ENCODE measurements at regions not wholly inside any gene's neighbourhood (a gene's known extent, or its start where the extent isn't known, plus 50 kb on each side); places are given as distances from the start of the nearest gene placed in this dataset.

GRCh38 chr4:160326110-160326509 lies 1223.2 kb downstream of the RAPGEF2 start:
- FAIRE-seq (no peak), DNase-seq (ENCODE audit: low read depth, low spot score) (no peak)
- Histone ChIP-seq H3K9me1 (ENCODE audit: control insufficient read depth, extremely low read depth, insufficient read depth, low read length) (no peaks in the 10 kb centered on the region), H4K20me1 (ENCODE audit: control insufficient read depth, extremely low read depth, insufficient read depth, low read length) (no peaks in the 10 kb centered on the region), H3K36me3 (ENCODE audit: control insufficient read depth in 2 of 2, extremely low read depth in 1 of 2, insufficient read depth in 2 of 2, low read length in 2 of 2) (no peaks in the 10 kb centered on the region), H3K4me2 (ENCODE audit: control insufficient read depth, extremely low read depth, insufficient read depth, low read depth, low read length) (no peak overlapping the region), H3K9me3 (ENCODE audit: control insufficient read depth, low read depth, low read length) (no peaks in the 10 kb centered on the region), H3K4me1 (ENCODE audit: control insufficient read depth, extremely low read depth, insufficient read depth, low read length) (no peaks in the 10 kb centered on the region), H3K9ac (ENCODE audit: control insufficient read depth, extremely low read depth, insufficient read depth, low read length) (no peak overlapping the region), H3K79me2 (ENCODE audit: control insufficient read depth, insufficient read depth, low read length) (no peaks in the 10 kb centered on the region), H3K27ac (ENCODE audit: control insufficient read depth, insufficient read depth, low read length) (no peak overlapping the region), H2AFZ (ENCODE audit: control insufficient read depth, low read length) (no peak overlapping the region), H3K4me3 (ENCODE audit: control insufficient read depth in 2 of 3, extremely low read depth in 1 of 3, insufficient read depth in 2 of 3, low read depth in 1 of 3, low read length in 3 of 3) (no peak overlapping the region), H3K27me3 (ENCODE audit: control insufficient read depth, extremely low read depth, insufficient read depth, low read length) (no peaks in the 10 kb centered on the region)
- no peak for TF ChIP-seq CTCF (optimal IDR thresholded peaks at IDR 0.05 in 1 of 3, IDR thresholded peaks at IDR 0.05 in 1 of 3, conservative IDR thresholded peaks at IDR 0.05 in 1 of 3; ENCODE audit: extremely low read depth in 1 of 3, insufficient read depth in 2 of 3, low read length in 3 of 3)
- no peak for TF ChIP-seq EZH2 (IDR thresholded peaks at IDR 0.05; ENCODE audit: low read length)
- dilution Hi-C loops (cut with MboI; ENCODE audit: extremely low pct_ligation_motif_present, low sequenced_read_pairs): no loop called here

- Histone ChIP-seq H3K79me2 (ENCODE audit: control insufficient read depth, insufficient read depth, low read length) (no peaks in the 10 kb centered on the region), H3K4me3 (ENCODE audit: control insufficient read depth in 2 of 3, extremely low read depth in 1 of 3, insufficient read depth in 2 of 3, low read depth in 1 of 3, low read length in 3 of 3) (no peak overlapping the region), H3K36me3 (ENCODE audit: control insufficient read depth in 2 of 2, extremely low read depth in 1 of 2, insufficient read depth in 2 of 2, low read length in 2 of 2) (no peaks in the 10 kb centered on the region), H3K27me3 (ENCODE audit: control insufficient read depth, extremely low read depth, insufficient read depth, low read length) (no peaks in the 10 kb centered on the region), H3K27ac (ENCODE audit: control insufficient read depth, insufficient read depth, low read length) (no peak overlapping the region), H3K9ac (ENCODE audit: control insufficient read depth, extremely low read depth, insufficient read depth, low read length) (no peak overlapping the region), H2AFZ (ENCODE audit: control insufficient read depth, low read length) (no peak overlapping the region), H3K9me1 (ENCODE audit: control insufficient read depth, extremely low read depth, insufficient read depth, low read length) (no peaks in the 10 kb centered on the region), H3K4me2 (ENCODE audit: control insufficient read depth, extremely low read depth, insufficient read depth, low read depth, low read length) (no peak overlapping the region), H3K9me3 (ENCODE audit: control insufficient read depth, low read depth, low read length) (no peaks in the 10 kb centered on the region), H4K20me1 (ENCODE audit: control insufficient read depth, extremely low read depth, insufficient read depth, low read length) (no peaks in the 10 kb centered on the region), H3K4me1 (ENCODE audit: control insufficient read depth, extremely low read depth, insufficient read depth, low read length) (no peaks in the 10 kb centered on the region)
- FAIRE-seq: no peak
- DNase-seq (ENCODE audit: low read depth, low spot score): no peak
- dilution Hi-C loops (cut with MboI; ENCODE audit: extremely low pct_ligation_motif_present, low sequenced_read_pairs): no loop called here
- TF ChIP-seq CTCF (optimal IDR thresholded peaks at IDR 0.05 in 1 of 3, IDR thresholded peaks at IDR 0.05 in 1 of 3, conservative IDR thresholded peaks at IDR 0.05 in 1 of 3; ENCODE audit: extremely low read depth in 1 of 3, insufficient read depth in 2 of 3, low read length in 3 of 3) (no peak), EZH2 (IDR thresholded peaks at IDR 0.05; ENCODE audit: low read length) (no peak)
Measured at GRCh38 chr4:160347197-160347596, 1244.3 kb downstream of the RAPGEF2 start.

Data from keratinocyte (primary cell).